Prostate gland (tissue), 2 donors: ENCODE measurements at regions not wholly inside any gene's neighbourhood (a gene's known extent, or its start where the extent isn't known, plus 50 kb on each side); places are given as distances from the start of the nearest gene placed in this dataset.

Source experiments
- DNase-seq: peaks from one replicate; pipeline ENCODE4 v3.0.0-alpha.2; 2019; ENCODE audit warnings: low spot score
- H3K27ac ChIP-seq, 2 donors: fragments of 200-600 bp; sonication (generic); 2 replicates each; pipeline ENCODE4 v1.5.1; 2017 to 2019
- H3K27me3 ChIP-seq: fragments of 200-600 bp; sonication (generic); replicated peaks from 2 replicates; pipeline ENCODE4 v1.5.1; 2019; ENCODE audit not compliant: insufficient read depth
- H3K36me3 ChIP-seq, 2 donors: fragments of 200-600 bp; sonication (generic); 1 replicate in 1 of 2; 2 replicates in 1 of 2; pipeline versions ENCODE4 v1.5.1 to v1.8.1; 2017 to 2019
- H3K4me1 ChIP-seq: fragments of 200-600 bp; sonication (generic); replicated peaks from 2 replicates; pipeline ENCODE4 v1.5.1; 2019
- H3K4me3 ChIP-seq, 2 donors: fragments of 200-600 bp; sonication (generic); 2 replicates each; pipeline ENCODE4 v1.5.1; 2017 to 2019
- H3K9me3 ChIP-seq: fragments of 200-600 bp; sonication (generic); 2 replicates; pipeline ENCODE4 v1.5.1; 2017
- POLR2A ChIP-seq: fragments of 450-650 bp; IDR thresholded peaks from one replicate; pipeline ENCODE4 v1.6.1; 2016; ENCODE audit warnings: antibody characterized with exemption, mild to moderate bottlenecking
- POLR2AphosphoS5 ChIP-seq: sonication (generic); formaldehyde crosslinking; IDR thresholded peaks from one replicate; pipeline ENCODE4 v1.6.1; 2017; ENCODE audit warnings: antibody characterized with exemption
- WGBS: methylation state at CpG from one replicate; pipeline ENCODE4 v1.1.5; 2018; 5-methylcytosine and 5-hydroxymethylcytosine counted together
- intact Hi-C: fragments of 100-400 bp; cut with DNase I; formaldehyde crosslinking; loops from one replicate; pipeline ENCODE4 v1.14.2; 2022
- TF ChIP-seq, protein P1 (sequence below), 4 experiments: fragments of 200-600 bp in 2 of 4; fragments of 450-650 bp in 2 of 4; sonication (generic) in 2 of 4; IDR thresholded peaks; 1 replicate in 3 of 4; 2 replicates in 1 of 4; pipeline ENCODE4 v1.5.1; 2016 to 2019; ENCODE audit warnings: antibody characterized with exemption in 4 of 4, mild to moderate bottlenecking in 2 of 4, moderate library complexity in 2 of 4

DNA sequence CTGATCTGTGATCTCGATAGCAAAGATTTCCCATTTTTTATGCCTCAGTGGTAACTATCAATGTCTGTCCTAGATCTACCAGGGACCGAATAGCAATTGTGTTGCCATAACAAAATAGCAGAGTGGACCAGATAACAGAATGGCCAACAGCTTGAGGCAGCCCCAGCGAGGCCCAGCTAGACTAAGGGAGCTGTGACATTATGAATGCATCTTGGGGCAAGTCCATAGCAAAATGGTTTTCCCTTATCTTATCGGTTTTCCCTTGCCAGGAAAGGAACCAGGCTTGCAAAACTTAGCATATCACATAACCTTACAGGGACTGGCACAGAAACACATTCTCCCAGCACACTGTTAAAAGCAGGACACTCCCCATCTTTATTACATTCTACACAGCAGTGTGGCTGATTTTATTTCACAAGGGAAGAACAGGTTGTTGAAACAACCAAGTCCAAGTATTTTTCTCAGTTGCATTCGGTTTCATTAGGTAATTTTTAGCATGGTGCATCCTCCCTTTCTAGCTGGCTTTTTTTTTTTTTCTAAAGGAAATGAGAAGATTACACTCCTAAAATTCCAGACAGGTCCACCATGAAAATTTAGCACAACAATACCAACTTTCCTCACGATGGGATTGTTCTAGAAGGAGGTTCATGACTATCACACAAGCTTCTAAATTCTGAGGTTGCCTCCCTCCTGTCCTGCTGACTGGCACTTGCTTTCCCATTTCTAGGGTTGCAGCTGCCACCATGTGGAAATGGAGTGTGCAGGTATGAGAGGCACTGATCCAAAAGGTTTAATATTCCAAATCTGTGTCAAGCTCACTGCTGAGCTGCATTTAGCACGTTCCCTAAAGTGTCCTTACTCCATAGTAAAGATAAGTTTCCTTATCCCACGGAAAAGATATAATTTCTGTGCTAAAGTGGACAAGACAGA lies 97.0 kb upstream of the SLC35G4 start:
- Histone ChIP-seq H3K9me3 (no peaks in the 10 kb centered on the region), H3K4me1 (no peaks in the 10 kb centered on the region), H3K4me3 (no peak overlapping the region), H3K27me3 (no peaks in the 10 kb centered on the region), H3K36me3 (no peaks in the 10 kb centered on the region), H3K27ac (no peak overlapping the region)
- 57% methylated on average over 8 of the region's 8 CpGs for WGBS
- TF ChIP-seq POLR2A = no peak
- no peak for TF ChIP-seq POLR2AphosphoS5
- TF ChIP-seq, protein P1, sequence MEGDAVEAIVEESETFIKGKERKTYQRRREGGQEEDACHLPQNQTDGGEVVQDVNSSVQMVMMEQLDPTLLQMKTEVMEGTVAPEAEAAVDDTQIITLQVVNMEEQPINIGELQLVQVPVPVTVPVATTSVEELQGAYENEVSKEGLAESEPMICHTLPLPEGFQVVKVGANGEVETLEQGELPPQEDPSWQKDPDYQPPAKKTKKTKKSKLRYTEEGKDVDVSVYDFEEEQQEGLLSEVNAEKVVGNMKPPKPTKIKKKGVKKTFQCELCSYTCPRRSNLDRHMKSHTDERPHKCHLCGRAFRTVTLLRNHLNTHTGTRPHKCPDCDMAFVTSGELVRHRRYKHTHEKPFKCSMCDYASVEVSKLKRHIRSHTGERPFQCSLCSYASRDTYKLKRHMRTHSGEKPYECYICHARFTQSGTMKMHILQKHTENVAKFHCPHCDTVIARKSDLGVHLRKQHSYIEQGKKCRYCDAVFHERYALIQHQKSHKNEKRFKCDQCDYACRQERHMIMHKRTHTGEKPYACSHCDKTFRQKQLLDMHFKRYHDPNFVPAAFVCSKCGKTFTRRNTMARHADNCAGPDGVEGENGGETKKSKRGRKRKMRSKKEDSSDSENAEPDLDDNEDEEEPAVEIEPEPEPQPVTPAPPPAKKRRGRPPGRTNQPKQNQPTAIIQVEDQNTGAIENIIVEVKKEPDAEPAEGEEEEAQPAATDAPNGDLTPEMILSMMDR (IDR thresholded peaks at IDR 0.05) = no peak
- no peak for DNase-seq
- intact Hi-C loops = no loop called here

DNA sequence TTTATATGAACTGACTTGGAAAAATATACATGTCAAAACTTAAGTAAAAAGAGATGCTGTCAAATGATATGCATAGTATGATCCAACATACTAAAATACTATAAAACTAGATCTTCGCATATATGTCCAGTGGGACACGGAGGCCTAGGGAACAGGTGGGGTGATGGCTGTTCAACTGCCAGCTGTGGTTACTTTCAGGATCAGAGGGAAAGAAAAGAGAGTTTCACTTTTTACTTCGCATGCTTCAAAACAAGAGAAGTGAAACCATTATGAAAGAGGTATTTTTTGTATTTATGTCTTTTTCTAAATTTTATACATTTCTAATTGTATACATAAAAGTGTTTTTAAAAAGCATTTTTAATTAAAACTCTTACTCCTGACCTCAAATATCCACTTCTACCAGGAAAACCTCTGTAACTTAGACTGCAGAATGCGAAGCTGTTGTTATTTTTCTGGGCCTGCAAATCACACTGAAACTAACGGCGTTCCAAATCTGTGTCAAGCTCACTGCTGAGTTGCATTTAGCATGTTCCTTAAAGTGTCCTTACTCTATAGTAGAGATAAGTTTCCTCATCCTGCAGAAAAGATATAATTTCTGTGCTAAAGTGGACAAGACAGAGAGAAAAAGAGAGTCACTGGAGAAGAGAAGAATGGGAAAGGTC lies 97.8 kb upstream of the SLC35G4 start:
- H3K4me3 ChIP-seq = no peak overlapping the region
- H3K36me3 ChIP-seq = no peaks in the 10 kb centered on the region
- H3K27ac ChIP-seq = no peak overlapping the region
- H3K27me3 ChIP-seq = no peaks in the 10 kb centered on the region
- no peaks in the 10 kb centered on the region for H3K9me3 ChIP-seq
- no peak for TF ChIP-seq POLR2AphosphoS5
- TF ChIP-seq, protein P1 (IDR thresholded peaks at IDR 0.05) = no peak
- TF ChIP-seq POLR2A = no peak
- 83% methylated on average over 6 of the region's 6 CpGs for WGBS
- intact Hi-C loops = no loop called here
- no peak for DNase-seq
- no peaks in the 10 kb centered on the region for H3K4me1 ChIP-seq

DNA sequence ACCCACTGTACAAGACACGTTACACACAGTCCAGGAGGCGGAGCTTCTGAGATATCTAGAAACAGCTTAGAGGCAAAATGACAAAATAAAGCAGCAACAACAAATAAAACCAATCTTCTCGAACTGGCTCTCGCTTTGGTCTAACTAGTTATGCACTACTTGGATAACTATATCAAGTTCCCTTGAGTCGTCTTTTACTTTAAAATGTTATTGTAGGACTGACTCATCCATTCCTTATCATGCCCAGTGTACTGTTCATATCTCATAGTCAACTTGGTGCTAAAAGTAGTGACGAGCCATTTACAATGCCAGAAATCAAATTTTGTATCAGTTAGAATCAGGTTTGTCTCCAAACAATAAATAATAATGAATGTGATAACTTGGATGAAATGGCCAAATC lies 102.5 kb upstream of the SLC35G4 start:
- DNase-seq = no peak
- intact Hi-C loops = no loop called here
- H3K9me3 ChIP-seq = no peaks in the 10 kb centered on the region
- no peak overlapping the region for H3K4me3 ChIP-seq
- H3K27ac ChIP-seq = no peak overlapping the region
- no peaks in the 10 kb centered on the region for H3K36me3 ChIP-seq
- WGBS = 68% methylated on average over 6 of the region's 6 CpGs
- no peaks in the 10 kb centered on the region for H3K27me3 ChIP-seq
- TF ChIP-seq, protein P1 (IDR thresholded peaks at IDR 0.05) = no peak
- TF ChIP-seq POLR2A (no peak), POLR2AphosphoS5 (no peak)
- no peaks in the 10 kb centered on the region for H3K4me1 ChIP-seq

DNA sequence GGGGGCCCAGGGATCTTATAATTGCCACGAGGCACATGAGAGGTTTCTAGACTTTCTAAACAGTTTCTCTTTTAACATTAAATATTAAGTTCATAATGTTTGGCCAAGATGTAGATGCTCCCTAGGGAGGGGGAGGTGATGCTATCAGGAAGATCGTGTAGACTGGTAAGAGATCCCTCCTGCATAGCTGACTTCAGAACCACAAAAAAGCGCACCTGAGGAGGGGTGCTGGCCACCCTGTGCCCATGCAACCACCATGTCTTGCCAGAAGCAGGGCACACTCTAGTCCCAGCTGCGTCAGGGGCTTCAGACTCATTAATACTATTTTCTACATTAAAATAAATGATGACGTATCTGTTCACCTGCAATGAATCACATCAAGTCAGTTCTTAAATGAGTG lies 103.4 kb upstream of the SLC35G4 start:
- H3K9me3 ChIP-seq = no peaks in the 10 kb centered on the region
- H3K27me3 ChIP-seq = no peaks in the 10 kb centered on the region
- 62% methylated on average over 5 of the region's 5 CpGs for WGBS
- TF ChIP-seq POLR2AphosphoS5 (no peak), POLR2A (no peak)
- TF ChIP-seq, protein P1 (IDR thresholded peaks at IDR 0.05) = no peak
- no peaks in the 10 kb centered on the region for H3K36me3 ChIP-seq
- no peaks in the 10 kb centered on the region for H3K4me1 ChIP-seq
- no peak overlapping the region for H3K4me3 ChIP-seq
- intact Hi-C loops = no loop called here
- DNase-seq = no peak
- no peak overlapping the region for H3K27ac ChIP-seq

DNA sequence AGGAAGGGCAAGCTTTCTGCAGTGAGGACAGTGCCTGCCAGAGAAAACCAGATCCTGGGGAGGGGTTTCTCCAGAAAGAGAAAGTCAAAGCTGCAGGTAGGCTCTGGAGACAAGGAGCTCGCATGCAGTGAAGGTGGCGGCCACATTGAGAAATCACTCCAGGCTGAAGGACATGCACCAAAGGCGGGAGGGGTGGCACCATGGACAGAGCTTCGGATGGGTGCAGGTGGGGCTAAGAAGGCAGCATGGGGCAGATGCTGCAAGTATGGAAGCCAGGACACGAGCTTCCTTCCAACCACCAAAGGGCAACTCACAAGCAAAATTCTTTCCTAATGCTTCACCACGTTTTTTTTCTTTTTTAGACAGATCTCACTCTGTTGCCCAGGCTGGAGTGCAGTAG lies 104.4 kb upstream of the SLC35G4 start:
- Histone ChIP-seq H3K4me3 (no peak overlapping the region), H3K27ac (no peak overlapping the region), H3K9me3 (no peaks in the 10 kb centered on the region), H3K27me3 (no peaks in the 10 kb centered on the region), H3K4me1 (no peaks in the 10 kb centered on the region), H3K36me3 (no peaks in the 10 kb centered on the region)
- DNase-seq = no peak
- TF ChIP-seq POLR2A (no peak), POLR2AphosphoS5 (no peak)
- TF ChIP-seq, protein P1 (IDR thresholded peaks at IDR 0.05) = no peak
- 71% methylated on average over 6 of the region's 6 CpGs for WGBS
- intact Hi-C loops = no loop called here
